ENCODE measurements at regions not wholly inside any gene's neighbourhood (a gene's known extent, or its start where the extent isn't known, plus 50 kb on each side); places are given as distances from the start of the nearest gene placed in this dataset.

- TF ChIP-seq CTCF (conservative IDR thresholded peaks at IDR 0.05; ENCODE audit: low read depth, low read length) (no peak), EZH2 (IDR thresholded peaks at IDR 0.05; ENCODE audit: low read length, unreplicated experiment) (no peak)
Observed at GRCh38 chr1:114328361-114328904, 174.8 kb upstream of the SYT6 start.
